ENCODE measurements at regions not wholly inside any gene's neighbourhood (a gene's known extent, or its start where the extent isn't known, plus 50 kb on each side); places are given as distances from the start of the nearest gene placed in this dataset.

GRCh38 chr3:181425074-181425473, 286.7 kb upstream of the SOX2 start:
- TF ChIP-seq CTCF (IDR thresholded peaks at IDR 0.05; ENCODE audit: low read depth, low read length, poor library complexity, severe bottlenecking) (no peak), EZH2phosphoT487 (IDR thresholded peaks at IDR 0.05; ENCODE audit: borderline replicate concordance, low read length) (no peak)
